Posterior cingulate gyrus (tissue), 11 donors: ENCODE measurements at regions not wholly inside any gene's neighbourhood (a gene's known extent, or its start where the extent isn't known, plus 50 kb on each side); places are given as distances from the start of the nearest gene placed in this dataset.
"Not testable (repeated sequence)": the region's sequence is repeated elsewhere in the genome, so short reads cannot be mapped to it uniquely, and the experiment has no call there.

ENCODE experiments used
- DNase-seq, 10 donors: peaks; one replicate each; pipeline versions ENCODE4 v3.0.0 to v3.0.0-alpha.2; 2020 to 2021; ENCODE audit warnings: mixed read lengths in 3 of 10
- intact Hi-C: fragments of 100-400 bp; cut with DNase I; formaldehyde crosslinking; loops from one replicate; pipeline ENCODE4 v1.15.1; 2023

DNA sequence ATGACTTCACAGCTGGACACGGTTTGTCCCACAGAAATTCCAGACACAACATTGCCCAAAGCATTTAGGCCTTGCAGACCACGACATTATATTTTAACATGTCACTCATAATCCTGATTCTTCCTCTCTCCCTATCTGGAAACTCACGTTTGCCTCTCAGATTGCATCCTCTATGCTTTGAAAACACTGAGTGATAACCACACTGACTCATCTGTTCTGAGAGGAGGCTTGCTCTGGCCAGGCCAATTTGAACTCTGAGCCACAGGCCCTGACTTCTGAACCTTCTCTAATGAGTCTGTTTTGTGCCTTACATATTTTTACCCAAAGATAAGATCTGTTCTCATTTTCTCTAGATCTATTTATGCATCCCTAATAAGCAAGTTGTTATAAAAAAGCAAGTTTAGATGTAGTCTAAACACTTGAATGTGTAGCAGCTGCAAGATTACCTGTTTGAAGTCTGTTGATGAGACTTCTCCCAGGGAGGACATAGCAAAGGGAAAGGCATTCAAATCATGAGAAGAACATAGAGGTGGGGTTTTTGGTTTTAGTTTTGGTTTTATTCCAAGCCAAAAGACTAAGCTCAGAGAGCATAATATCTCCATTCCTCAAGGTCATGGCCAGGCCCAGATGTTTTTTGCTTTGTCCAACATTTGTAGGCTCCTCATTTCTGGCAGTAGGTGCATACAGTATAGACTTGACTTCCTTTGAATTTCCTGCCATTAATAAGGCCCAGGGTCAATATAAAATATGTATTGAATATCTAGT is 234.4 kb upstream of the LRTM1 start:
- DNase-seq: no peak
- intact Hi-C loops: no loop called here

DNA sequence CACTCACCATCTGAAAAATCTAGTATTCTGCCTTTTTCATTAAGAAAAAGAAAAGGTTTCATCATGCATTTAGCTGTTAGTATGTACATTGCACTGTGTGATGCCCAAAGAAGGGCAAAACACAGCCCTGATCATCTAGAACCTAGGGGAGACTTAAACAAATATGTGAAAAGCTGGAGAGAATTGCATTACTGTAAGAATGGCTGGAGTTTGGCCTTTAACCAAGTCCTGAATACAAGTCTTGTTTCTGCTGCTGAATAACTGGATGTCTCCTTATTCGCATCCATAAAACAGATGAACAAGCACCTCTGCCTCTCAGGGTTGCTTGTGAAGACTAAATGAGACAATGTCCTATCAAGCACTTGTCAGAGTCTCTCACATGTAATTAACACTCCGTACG is 233.4 kb upstream of the LRTM1 start:
- DNase-seq: no peak
- intact Hi-C loops: no loop called here

- no peak for DNase-seq
- intact Hi-C loops: no loop called here
Measured at GRCh38 chr3:55160241-55160983, 232.6 kb upstream of the LRTM1 start.

DNA sequence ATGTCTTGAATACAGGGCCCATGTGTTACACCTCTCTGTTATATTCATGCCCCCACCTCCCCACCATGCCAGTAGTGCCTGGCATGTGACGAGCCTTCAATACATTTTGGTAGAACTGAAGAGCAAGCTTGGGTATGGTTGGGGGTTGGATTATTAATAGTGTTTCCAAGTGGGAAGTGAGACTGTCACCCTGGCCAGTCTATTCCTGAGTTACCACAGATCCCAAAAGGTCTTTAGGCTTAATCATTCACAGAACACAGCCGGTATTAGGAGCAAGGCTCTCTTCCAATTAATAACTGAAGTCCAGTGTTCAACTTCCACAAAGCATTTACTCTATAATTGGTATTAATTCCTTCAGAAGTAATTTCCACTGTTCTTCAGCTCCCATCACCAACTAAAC is 231.9 kb upstream of the LRTM1 start:
- intact Hi-C loops: no loop called here
- no peak for DNase-seq

GRCh38 chr3:55159016-55159415 is 231.2 kb upstream of the LRTM1 start:
- intact Hi-C loops: no loop called here
- DNase-seq: no peak

DNA sequence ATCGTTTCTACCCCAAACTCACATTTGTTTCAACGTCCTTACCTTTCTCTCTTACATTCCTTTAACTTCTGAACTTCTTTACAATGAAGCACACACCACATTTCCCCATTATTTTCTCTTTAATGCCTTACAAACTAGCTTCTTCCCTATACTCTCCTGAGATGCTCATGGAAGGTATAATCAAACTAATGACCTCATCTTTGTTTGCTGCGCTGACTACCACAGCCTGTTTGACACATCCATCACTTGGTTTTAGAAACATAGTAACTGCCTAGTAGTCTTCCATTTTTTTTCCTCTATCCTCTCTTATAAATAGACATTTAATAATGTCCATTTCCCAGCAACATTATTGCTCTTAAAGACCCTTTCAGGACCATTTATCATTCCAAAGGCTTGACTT is 230.5 kb upstream of the LRTM1 start:
- intact Hi-C loops: no loop called here
- no peak for DNase-seq

GRCh38 chr3:55157731-55158130 is 229.9 kb upstream of the LRTM1 start:
- DNase-seq: no peak
- intact Hi-C loops: no loop called here

GRCh38 chr3:55156851-55157650 is 229.2 kb upstream of the LRTM1 start:
- intact Hi-C loops: no loop called here
- DNase-seq: no peak

- DNase-seq: no peak
- intact Hi-C loops: no loop called here
Measured at GRCh38 chr3:55147856-55148720, 220.2 kb upstream of the LRTM1 start.

- intact Hi-C loops: no loop called here
- no peak for DNase-seq
Measured at GRCh38 chr3:55147406-55147805, 219.5 kb upstream of the LRTM1 start.

DNA sequence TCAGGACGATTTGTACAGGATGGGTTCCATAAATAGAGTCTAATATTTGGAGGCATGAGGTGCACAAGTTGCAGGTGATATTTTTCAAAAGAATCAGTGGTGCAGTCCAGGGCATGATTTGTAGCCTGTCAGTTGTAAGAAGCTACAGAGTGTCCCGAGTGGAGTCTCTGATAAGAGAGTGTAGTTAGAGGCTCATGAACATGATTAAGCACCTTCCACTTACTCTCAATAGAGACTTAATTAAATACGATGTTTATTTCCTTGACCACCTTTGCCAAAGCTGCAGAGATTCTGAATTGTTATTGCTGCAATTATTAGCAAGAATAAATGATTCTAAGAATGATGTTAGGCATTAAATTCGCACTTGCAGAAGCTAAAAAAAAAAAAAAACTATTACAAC is 218.4 kb upstream of the LRTM1 start:
- no peak for DNase-seq
- intact Hi-C loops: no loop called here

GRCh38 chr3:55144015-55144673 is 216.3 kb upstream of the LRTM1 start:
- intact Hi-C loops: no loop called here

GRCh38 chr3:55143336-55143735 is 215.5 kb upstream of the LRTM1 start:
- DNase-seq: no peak
- intact Hi-C loops: no loop called here

More at GRCh38 chr3:55144015-55144673, 216.3 kb upstream of the LRTM1 start:
- no peak for DNase-seq

DNA sequence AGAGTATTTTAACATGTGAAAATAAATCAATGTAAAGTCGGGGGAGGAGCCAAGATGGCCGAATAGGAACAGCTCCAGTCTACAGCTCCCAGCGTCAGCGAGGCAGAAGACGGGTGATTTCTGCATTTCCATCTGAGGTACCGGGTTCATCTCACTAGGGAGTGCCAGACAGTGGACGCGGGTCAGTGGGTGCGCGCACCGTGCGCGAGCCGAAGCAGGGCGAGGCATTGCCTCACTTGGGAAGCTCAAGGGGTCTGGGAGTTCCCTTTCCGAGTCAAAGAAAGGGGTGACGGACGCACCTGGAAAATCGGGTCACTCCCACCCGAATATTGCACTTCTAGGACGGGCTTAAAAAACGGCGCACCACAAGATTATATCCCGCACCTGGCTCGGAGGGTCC is 208.4 kb upstream of the LRTM1 start:
- intact Hi-C loops, DNase-seq: not testable (repeated sequence)

DNA sequence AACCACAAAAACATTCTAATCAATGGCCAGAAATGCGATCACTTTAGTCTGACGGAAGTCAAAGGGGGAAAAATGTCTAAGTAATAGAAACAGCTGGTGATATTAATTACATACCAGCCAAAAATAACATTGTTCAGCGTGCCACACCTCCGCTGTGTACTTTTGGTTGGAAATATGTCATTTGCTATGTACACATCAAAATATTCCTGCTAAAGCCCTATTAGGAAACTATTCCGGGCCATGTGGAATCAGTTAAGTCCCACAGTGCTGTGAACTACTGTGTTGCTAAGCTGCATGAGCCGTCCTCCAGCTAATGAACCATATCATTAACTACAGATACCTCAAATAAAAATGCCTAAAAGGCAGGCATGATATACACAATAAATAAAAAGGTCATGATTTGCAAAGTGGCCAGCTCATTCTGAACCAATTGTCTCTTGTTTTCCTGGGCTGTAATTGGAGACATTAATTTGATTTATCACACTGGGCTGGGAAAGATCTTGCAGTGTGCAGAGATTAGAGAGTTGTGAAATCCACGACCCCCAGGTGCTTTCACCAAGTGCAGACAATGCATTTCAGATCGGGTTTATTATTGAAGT is 200.5 kb upstream of the LRTM1 start:
- no peak for DNase-seq

GRCh38 chr3:55127565-55127964 is 199.7 kb upstream of the LRTM1 start:
- DNase-seq: no peak
- intact Hi-C loops: no loop called here

More for the DNA sequence above, 200.5 kb upstream of the LRTM1 start:
- intact Hi-C loops: no loop called here

GRCh38 chr3:55124371-55124770 is 196.5 kb upstream of the LRTM1 start:
- intact Hi-C loops: no loop called here
- DNase-seq: no peak
